ENCODE measurements at regions not wholly inside any gene's neighbourhood (a gene's known extent, or its start where the extent isn't known, plus 50 kb on each side); places are given as distances from the start of the nearest gene placed in this dataset.
A peak's percentile ranks its signal among the peaks of the same experiment; 100 is the strongest.

DNA sequence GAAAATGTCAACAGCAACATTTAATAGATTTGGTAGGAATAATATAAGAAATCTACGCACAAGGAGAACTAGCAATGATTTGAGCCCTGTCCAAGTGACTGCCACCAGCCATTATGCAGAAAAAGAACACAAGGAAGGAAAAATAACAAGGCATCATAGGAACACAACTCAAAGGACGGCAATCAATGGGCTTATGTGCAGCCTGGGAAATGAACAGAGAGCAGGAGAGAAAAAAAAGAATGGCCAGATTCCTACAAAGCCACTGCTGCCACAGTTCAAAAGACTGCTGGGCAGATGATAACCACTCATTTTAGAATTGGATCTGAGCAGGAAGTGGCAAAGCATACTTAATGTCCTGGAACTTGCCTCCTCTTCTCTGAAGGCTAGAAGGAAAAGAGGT, 274.3 kb upstream of the CAMK1G start:
- no peaks in the 10 kb centered on the region for H3K27me3 ChIP-seq (replicated peaks; ENCODE audit: insufficient read depth)
- no peaks in the 10 kb centered on the region for H3K4me1 ChIP-seq (ENCODE audit: insufficient read depth)
- no peak overlapping the region for H3K27ac ChIP-seq
- H3K36me3 ChIP-seq (ENCODE audit: low read depth), result no peaks in the 10 kb centered on the region
- no peak overlapping the region for H3K9ac ChIP-seq
- in situ Hi-C loops (cut with MboI), result no loop called here
- H3K79me2 ChIP-seq (ENCODE audit: insufficient read depth), result no peaks in the 10 kb centered on the region
- H3F3A ChIP-seq (ENCODE audit: insufficient read depth), result no peaks in the 10 kb centered on the region
- no peak for TF ChIP-seq EZH2 (IDR thresholded peaks at IDR 0.05; ENCODE audit: insufficient read depth, poor library complexity, severe bottlenecking)
- TF ChIP-seq EZH2phosphoT487 (IDR thresholded peaks at IDR 0.05; ENCODE audit: insufficient read depth, low read depth), result no peak
- no peaks in the 10 kb centered on the region for H3K9me2 ChIP-seq (ENCODE audit: insufficient read depth)
- H4K20me1 ChIP-seq (ENCODE audit: insufficient read depth), result no peaks in the 10 kb centered on the region
- no peak overlapping the region for H3K4me3 ChIP-seq
- no peak for DNase-seq
- no peaks in the 10 kb centered on the region for H3K9me3 ChIP-seq (ENCODE audit: low read depth)
- 37 to 59% methylated on average over 2 of the region's 2 CpGs for WGBS, 2 experiments (ENCODE audit: low coverage in 1 of 2, low lambda C conversion rate in 2 of 2, missing lambda C conversion rate in 2 of 2)
- no peak overlapping the region for H3K4me2 ChIP-seq (ENCODE audit: unreplicated experiment)
- H2AFZ ChIP-seq, result no peak overlapping the region

- TF ChIP-seq EZH2phosphoT487 (IDR thresholded peaks at IDR 0.05; ENCODE audit: insufficient read depth, low read depth), result no peak
- TF ChIP-seq EZH2 (IDR thresholded peaks at IDR 0.05; ENCODE audit: insufficient read depth, poor library complexity, severe bottlenecking), result no peak
- Histone ChIP-seq H3K9ac (no peak overlapping the region), H3K27ac (no peak overlapping the region), H3K4me1 (ENCODE audit: insufficient read depth) (no peaks in the 10 kb centered on the region), H3K4me2 (ENCODE audit: unreplicated experiment) (no peak overlapping the region), H3K9me2 (ENCODE audit: insufficient read depth) (no peaks in the 10 kb centered on the region), H3K79me2 (ENCODE audit: insufficient read depth) (no peaks in the 10 kb centered on the region), H3K9me3 (ENCODE audit: low read depth) (no peaks in the 10 kb centered on the region), H2AFZ (no peak overlapping the region), H3K36me3 (ENCODE audit: low read depth) (no peaks in the 10 kb centered on the region), H3K27me3 (replicated peaks; ENCODE audit: insufficient read depth) (no peaks in the 10 kb centered on the region), H3F3A (ENCODE audit: insufficient read depth) (no peaks in the 10 kb centered on the region), H4K20me1 (ENCODE audit: insufficient read depth) (no peaks in the 10 kb centered on the region), H3K4me3 (no peak overlapping the region)
- DNase-seq, result no peak
- WGBS, 2 experiments (ENCODE audit: low coverage in 1 of 2, low lambda C conversion rate in 2 of 2, missing lambda C conversion rate in 2 of 2), result 1 to 2% methylated on average over 3 of the region's 3 CpGs
- in situ Hi-C loops (cut with MboI), result no loop called here
Observed at GRCh38 chr1:209311770-209312169, 271.7 kb upstream of the CAMK1G start.

DNA sequence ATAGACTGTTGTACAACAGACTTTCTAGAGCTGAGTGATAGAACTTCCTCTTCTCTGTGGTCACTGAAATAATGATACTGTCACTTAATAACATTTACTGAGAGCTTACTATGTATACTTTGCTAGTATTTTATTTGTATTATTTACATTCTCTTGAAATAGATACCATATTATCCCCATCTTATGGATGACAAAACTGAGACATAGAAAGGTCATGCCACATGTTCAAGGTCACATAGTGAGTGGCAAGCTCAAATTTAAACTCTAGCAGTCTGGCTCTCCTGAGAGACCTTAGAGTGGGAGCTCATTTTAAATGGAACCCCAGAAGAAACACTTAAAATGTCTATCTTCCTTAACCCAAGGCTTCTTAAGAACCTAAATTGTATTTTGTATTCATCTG, 266.6 kb upstream of the CAMK1G start:
- Histone ChIP-seq H2AFZ (no peak overlapping the region), H3F3A (ENCODE audit: insufficient read depth) (no peaks in the 10 kb centered on the region), H3K9me2 (ENCODE audit: insufficient read depth) (no peaks in the 10 kb centered on the region), H3K27ac (no peak overlapping the region), H3K36me3 (ENCODE audit: low read depth) (no peaks in the 10 kb centered on the region), H3K4me2 (ENCODE audit: unreplicated experiment) (no peak overlapping the region), H3K4me1 (ENCODE audit: insufficient read depth) (peaks cover 5% of the 10 kb centered on the region; the same call in 1 of the 2 replicates), H4K20me1 (ENCODE audit: insufficient read depth) (no peaks in the 10 kb centered on the region), H3K9me3 (ENCODE audit: low read depth) (no peaks in the 10 kb centered on the region), H3K4me3 (no peak overlapping the region), H3K27me3 (replicated peaks; ENCODE audit: insufficient read depth) (no peaks in the 10 kb centered on the region), H3K9ac (no peak overlapping the region), H3K79me2 (ENCODE audit: insufficient read depth) (no peaks in the 10 kb centered on the region)
- TF ChIP-seq EZH2phosphoT487 (IDR thresholded peaks at IDR 0.05; ENCODE audit: insufficient read depth, low read depth), result no peak
- TF ChIP-seq EZH2 (IDR thresholded peaks at IDR 0.05; ENCODE audit: insufficient read depth, poor library complexity, severe bottlenecking), result no peak
- in situ Hi-C loops (cut with MboI), result no loop called here
- no peak for DNase-seq

DNA sequence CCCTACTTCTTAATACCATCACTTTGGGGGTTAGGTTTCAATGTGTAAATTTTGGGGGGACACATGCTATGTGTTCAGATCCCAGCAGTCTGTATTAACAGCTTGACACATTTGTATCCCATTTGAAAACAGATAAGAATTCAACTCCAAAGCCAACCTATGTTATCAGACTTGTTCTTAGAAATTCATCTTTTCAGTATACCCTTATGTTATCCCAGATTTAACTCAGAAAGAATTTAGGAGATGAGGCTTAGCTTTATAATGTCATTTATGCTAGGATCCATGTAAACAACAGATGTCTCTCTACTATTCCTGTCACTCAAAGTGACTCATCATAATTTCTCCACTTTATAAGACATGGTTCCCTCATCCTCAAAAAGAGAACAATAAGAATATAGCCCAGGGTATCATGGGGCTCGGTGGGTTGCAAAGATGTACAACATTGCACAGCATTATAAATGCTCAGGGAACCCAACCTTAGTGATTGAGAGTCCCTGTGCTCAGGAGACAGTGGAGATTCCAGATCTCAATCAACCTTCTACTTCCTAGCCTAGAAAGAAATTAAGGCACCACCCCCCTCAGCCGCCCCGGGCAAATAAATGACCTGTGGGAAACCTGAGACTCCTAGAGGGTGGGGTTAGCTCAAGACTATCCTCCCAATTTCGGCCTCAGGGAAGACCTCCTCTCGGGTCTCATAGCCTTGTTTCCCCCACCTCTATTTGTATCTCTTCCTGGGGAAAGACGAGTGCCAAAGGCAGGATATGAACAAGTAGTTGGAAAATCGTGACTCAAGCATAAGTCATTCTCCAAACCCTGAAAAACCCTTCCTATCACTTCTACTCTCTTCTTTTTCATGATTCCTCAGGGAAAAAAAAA, 265.1 kb upstream of the CAMK1G start:
- 35 to 46% methylated on average over 7 of the region's 7 CpGs for WGBS, 2 experiments (ENCODE audit: low coverage in 1 of 2, low lambda C conversion rate in 2 of 2, missing lambda C conversion rate in 2 of 2)
- no peaks in the 10 kb centered on the region for H3K36me3 ChIP-seq (ENCODE audit: low read depth)
- H2AFZ ChIP-seq, result no peak overlapping the region
- no peak overlapping the region for H3K4me2 ChIP-seq (ENCODE audit: unreplicated experiment)
- no peak overlapping the region for H3K27ac ChIP-seq
- no peaks in the 10 kb centered on the region for H3K27me3 ChIP-seq (replicated peaks; ENCODE audit: insufficient read depth)
- no peak overlapping the region for H3K4me3 ChIP-seq
- no peaks in the 10 kb centered on the region for H4K20me1 ChIP-seq (ENCODE audit: insufficient read depth)
- no peak overlapping the region for H3K9ac ChIP-seq
- H3K9me2 ChIP-seq (ENCODE audit: insufficient read depth), result no peaks in the 10 kb centered on the region
- H3K79me2 ChIP-seq (ENCODE audit: insufficient read depth), result no peaks in the 10 kb centered on the region
- in situ Hi-C loops (cut with MboI), result no loop called here
- TF ChIP-seq EZH2phosphoT487 (IDR thresholded peaks at IDR 0.05; ENCODE audit: insufficient read depth, low read depth) (no peak), EZH2 (IDR thresholded peaks at IDR 0.05; ENCODE audit: insufficient read depth, poor library complexity, severe bottlenecking) (no peak)
- no peaks in the 10 kb centered on the region for H3F3A ChIP-seq (ENCODE audit: insufficient read depth)
- DNase-seq, result peak; percentile 52
- peaks cover 5% of the 10 kb centered on the region; the same call in 1 of the 2 replicates for H3K4me1 ChIP-seq (ENCODE audit: insufficient read depth)
- H3K9me3 ChIP-seq (ENCODE audit: low read depth), result no peaks in the 10 kb centered on the region
